RPMI7951 (cell line): ENCODE measurements at regions not wholly inside any gene's neighbourhood (a gene's known extent, or its start where the extent isn't known, plus 50 kb on each side); places are given as distances from the start of the nearest gene placed in this dataset.

Experiments
- DNase-seq: peaks from one replicate; pipeline ENCODE4 v3.0.0-alpha.2; 2012; ENCODE audit warnings: low read depth

- DNase-seq, result no peak
Observed at GRCh38 chr2:211062297-211062612, 505.9 kb downstream of the CPS1 start.

DNA sequence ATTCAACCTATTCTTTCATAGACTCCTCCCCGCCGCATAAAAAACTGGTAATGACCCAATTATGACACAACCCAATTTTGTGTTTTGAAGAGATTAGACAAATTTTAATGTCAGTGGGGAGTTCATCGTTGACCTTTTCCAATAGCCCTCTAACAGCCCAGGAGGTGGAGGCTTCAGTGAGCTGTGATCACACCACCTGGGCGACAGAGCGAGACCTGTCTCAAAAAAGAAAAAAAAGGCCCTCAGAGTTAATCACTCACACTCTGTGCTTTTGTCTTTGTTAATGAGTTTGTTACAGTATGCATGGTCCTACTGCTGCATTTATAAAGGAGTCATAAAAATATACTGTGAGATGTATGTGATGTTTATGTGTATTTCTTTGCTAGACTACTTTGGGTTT is 510.6 kb downstream of the CPS1 start:
- no peak for DNase-seq

DNA sequence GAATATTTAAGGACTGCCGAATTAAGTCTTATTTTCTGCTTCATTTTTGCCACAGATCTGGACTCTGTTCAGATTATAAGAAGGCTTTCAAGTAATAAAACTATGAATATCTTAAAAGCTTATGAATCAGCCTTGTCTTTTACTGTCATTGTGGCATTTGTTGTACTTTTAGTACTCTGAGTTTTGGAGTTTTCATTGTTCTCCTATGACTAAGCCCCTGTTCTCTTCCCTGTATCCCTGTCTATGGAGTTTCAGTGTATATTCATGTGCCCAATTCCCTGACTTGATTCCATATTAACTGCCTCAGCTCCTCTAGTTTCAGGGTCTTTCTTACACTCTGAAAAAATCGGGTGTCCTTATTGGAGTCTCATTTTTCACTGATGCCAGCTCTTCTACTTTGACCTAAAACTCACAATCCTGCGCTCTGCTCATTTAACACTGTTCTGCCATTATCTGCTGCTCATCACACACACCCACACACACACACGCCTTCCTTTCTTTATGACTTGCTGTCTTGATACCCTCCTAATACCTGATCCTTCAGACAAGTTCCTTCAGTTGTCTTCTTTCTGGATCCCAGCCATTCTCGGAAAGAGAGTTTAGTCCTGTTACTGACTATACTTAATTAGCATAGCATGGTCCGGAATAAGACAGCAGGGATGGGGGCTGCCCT is 511.8 kb downstream of the CPS1 start:
- DNase-seq, result no peak

DNA sequence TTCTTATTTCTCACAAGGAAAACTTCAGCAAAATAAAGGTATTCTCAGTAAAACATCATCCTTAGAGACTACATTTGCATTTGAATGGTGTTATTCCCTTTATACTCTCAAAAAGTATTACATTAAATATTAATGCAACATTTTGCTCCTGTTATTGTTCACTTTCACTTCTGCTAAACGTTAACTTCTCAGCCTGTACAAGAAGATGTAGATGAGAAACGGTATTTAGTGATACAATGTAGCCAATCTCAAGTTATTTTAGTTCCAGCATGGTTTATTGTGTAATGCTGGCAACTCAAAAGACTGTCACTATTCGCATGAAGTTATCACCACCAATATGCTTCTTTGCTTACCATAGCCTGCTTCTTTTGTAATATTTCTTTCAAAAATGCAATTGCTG is 514.1 kb downstream of the CPS1 start:
- DNase-seq, result no peak

DNA sequence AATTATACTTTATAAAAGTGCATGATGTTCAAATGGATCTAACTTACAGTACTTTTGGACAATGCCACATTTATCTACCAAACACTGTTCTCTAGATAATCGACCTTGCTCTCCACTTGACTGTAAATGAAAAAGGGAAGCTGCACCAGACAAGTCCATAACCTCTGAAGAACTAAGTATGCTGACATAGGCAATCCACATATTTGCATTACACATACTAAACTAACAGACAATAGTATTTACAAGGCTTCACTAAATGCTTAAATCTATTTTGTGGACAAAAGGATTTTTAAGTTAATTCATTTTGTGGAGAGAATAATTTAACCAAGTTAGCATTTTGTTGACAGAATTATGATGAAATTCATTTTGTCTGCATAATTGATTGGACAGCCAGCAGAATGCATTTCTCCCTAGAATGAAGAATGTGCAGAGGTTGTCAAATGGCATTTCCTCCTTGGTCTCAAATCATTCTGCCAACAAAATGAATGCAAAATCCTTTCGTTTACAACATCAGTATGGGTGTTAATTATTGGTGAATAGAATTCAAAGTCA is 520.9 kb downstream of the CPS1 start:
- DNase-seq, result no peak

GRCh38 chr2:211084352-211084751 is 528.0 kb downstream of the CPS1 start:
- DNase-seq, result no peak

DNA sequence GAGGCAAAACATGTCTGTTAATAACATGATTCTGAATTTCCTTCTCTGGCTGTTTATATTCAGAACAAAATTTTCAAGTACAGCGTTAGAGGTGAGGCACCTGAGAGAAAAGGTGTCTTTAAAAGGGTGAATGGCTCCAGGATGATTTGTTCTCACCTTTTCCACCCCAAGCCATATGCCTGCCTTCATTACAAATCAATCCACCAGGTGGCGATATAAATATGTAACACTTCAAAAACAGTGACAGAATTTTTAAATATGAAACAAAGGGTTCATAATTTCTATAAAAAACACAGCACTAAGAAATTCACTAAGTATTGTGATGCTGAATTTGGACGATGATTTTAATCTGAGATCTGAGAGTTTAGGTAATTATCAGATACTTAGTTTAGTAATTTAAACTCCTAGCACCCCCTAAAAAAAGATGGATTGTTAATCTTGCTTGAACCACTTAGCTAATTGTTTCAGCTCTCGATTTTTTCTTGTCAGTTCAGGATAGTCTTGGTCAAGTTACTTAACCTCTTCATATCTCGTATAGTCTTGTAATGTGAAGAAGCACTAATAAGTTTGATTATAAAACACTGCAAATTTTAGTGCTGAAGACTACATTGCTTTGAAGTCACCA is 528.8 kb downstream of the CPS1 start:
- no peak for DNase-seq

DNA sequence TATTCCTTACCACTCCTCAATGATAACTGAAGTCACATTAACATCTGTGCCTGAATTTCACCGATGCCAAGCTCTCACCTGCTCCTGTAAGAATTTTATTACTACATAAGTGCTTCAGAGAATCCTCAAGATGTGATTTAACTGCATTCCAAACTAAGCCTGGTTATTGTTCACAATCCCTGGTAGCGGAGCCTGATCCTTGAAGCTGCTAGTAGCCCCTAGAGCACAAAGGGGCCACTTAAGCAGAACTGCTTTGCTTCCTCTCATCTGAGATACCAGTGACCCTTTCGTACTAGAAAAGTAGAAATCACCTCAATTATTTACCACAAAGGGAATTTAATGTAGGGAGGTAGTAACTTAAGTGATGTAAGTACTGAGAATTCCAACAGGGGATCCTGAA is 529.6 kb downstream of the CPS1 start:
- no peak for DNase-seq

GRCh38 chr2:211089127-211089526 is 532.7 kb downstream of the CPS1 start:
- no peak for DNase-seq

DNA sequence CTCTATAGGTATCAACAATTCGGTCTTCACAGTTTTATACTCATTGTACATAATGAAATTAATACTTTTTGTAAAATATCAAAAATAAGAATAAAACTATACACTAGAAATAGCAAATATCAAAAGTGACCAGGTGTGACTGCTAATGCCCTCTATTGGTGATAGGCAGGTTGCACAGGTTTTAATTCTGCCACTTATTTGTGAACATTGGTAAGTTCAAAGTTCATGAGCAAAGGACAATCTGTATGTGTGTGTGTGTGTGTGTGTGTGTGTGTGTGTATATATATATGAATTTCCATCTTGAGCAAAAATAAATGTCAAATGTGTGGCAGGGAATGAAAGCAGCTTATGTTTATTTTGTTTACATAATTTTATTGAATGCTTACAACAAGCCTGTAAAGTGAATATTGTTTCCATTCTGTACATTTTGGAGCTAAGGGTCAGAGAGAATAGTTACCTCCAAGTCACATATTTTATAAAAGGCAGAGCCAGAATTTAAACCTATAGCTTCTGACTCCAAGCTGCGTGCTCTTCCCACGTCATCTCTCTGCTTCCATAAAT is 537.4 kb downstream of the CPS1 start:
- DNase-seq, result no peak

DNA sequence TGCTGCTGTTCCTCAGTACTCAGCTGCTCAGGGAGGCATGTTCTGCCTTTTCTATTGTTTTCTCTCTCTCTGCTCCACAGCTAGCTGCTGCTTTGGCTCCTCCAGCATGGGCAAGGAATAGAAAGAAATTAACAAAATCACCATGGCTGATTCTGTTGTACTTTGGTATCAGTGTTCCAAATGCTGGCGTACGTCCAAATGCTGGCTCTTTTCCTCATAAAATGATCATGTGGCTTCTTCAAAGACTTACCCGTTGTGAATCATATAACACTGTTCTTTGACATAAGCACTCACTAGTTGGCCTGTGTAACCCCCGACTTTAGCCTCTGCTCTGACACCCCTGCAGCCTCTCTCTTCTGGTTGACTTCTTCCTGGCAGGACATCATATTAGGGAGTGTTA is 547.6 kb downstream of the CPS1 start:
- no peak for DNase-seq

GRCh38 chr2:211113334-211114175 is 557.2 kb downstream of the CPS1 start:
- no peak for DNase-seq

DNA sequence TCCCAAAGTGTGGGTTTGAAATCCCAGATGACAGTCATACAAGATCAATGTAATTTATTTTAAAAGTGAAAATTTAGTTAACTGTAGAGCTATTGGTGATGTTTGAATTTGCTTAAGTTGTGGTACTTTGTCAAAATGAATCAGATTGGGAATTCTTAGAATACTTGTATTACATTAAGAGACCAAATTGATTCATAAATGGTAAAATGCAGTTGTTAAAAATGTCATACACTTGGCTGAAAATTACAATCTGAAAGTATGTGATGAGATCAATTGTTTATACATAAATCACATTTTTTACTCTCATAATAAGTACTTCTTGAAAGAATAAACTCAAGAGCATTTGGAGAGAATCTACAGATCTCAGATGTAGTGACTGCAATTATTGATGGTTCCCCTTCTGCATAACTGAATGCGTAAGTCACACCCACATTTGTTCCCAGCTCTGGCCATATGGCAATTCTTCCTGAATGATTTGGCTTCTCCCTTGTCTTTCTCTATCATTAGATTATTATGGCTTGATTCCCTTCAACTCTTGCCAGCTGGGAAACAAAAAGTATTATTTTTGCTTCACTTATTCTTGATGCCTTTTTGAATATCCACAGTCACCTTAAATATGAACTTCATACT is 558.5 kb downstream of the CPS1 start:
- DNase-seq, result no peak

- DNase-seq, result no peak
Observed at GRCh38 chr2:211117026-211117425, 560.6 kb downstream of the CPS1 start.

DNA sequence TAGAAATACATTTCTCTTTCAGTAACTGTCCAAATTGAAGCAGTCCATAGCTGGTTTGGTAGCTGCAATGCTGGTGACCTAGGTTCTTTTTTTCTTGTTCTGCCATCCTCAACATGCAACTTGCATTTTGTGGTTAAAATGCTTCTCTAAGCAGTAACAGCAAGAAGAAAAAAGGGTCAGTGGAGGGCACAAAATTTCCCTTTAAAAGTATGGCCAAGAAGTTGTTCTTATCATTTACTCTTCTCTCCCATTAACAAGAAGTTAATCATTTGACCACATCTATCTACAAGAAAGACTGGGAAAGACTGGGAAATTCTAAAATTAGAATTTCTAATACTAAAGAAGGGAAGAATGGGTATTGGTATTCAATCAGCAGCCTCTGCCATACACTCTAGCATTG is 569.9 kb downstream of the CPS1 start:
- no peak for DNase-seq

GRCh38 chr2:211127501-211127900 is 571.1 kb downstream of the CPS1 start:
- DNase-seq, result no peak

DNA sequence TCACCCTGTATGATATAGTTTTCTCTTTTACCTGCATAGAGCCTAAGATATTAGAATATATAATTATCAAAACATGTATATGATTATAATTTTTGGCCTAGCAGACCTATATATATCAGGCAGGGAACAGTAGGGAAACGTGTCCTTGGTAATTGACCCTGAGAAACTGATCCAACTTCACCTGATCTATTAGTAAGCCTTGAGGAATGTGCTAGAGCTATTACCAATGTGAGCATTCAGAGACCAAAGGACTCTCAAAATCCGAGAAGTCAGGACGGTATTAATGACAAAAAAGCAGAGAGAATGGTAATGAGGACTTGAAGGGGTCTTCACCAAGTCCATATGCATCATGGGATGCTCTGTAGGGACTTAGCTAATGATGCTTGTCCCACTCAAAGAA is 571.9 kb downstream of the CPS1 start:
- DNase-seq, result no peak

DNA sequence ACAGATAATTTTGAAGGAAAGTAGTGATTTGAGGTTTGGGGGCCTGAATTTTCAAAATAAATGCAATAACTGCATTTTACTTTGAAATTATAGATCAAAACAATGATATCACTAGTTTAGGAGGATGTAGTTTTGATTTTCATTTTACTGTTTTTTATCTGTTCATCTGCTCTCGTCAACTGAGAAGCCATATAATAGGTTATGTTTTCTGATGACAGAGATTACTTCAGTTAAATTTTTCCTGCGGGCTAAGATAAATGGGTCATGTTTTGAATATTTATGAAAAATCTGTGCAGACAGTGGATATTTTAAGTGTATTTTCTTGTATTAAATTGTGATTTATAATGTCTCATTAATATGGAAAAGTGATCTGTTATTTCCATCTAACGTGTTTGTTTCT is 573.4 kb downstream of the CPS1 start:
- no peak for DNase-seq

DNA sequence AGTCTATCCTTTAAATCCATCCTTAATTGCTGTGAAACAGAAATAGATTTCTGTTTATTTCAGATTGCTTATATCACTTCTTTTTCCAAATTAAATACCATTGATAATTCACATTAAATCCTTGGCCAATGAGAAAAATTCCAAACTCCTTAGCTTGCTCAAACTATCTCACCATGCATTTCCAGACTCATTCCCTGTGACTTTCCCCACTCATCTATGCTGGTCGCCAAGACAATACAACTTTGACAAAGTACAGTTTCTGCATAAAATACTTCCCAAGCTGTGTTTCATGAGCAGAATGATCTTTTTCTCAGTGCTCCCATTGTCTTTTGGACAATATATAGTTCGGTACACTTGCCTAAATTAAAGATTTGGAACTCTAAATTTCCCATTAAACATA is 575.6 kb downstream of the CPS1 start:
- no peak for DNase-seq

- DNase-seq, result no peak
Observed at GRCh38 chr2:211132573-211132972, 576.2 kb downstream of the CPS1 start.

DNA sequence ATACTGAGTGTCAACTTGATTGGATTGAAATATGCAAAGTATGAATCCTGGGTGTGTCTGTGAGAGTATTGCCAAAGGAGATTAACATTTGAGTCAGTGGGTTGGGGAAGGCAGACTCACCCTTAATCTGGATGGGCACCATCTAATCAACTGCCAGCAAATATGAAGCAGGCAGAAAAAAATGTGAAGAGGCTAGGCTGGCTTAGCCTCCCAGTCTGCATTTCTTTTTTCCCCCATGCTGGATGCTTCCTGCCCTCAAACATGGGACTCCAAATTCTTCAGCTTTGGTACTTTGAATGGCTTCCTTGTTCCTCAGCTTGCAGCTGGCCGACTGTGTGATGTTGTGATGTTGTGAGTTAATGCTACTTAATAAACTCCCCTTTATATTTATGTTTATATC is 577.4 kb downstream of the CPS1 start:
- no peak for DNase-seq

DNA sequence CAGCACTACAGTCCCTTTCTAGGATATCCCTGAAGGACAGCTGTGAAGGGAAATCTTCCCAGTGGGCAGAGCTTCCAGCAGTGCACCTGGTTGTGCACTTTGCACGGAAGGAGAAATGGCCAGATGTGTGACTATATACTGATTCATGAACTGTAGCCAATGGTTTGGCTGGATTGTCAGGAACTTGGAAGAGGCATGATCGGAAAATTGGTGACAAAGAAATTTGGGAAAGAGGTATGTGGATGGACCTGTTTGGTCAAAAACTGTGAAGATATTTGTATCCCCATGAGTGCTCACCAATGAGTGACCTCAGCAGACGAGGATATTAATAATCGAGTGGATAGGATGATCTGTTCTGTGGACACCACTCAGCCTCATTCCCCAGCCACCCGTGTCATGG is 582.2 kb downstream of the CPS1 start:
- DNase-seq, result no peak
